H9 (cell line): ENCODE measurements at regions not wholly inside any gene's neighbourhood (a gene's known extent, or its start where the extent isn't known, plus 50 kb on each side); places are given as distances from the start of the nearest gene placed in this dataset.

ENCODE experiments used
- DNase-seq: peaks from one replicate; pipeline ENCODE4 v3.0.0-alpha.2; 2017
- H2AFZ ChIP-seq: one replicate; pipeline ENCODE4 v1.6.1; 2013; ENCODE audit warnings: mild to moderate bottlenecking, low read length, control low read depth, moderate library complexity
- H2AK5ac ChIP-seq: 2 replicates; pipeline ENCODE4 v1.6.1; 2013; ENCODE audit warnings: low read length, control low read depth, mixed read lengths; ENCODE audit not compliant: insufficient read length
- H2BK120ac ChIP-seq: one replicate; pipeline ENCODE4 v1.6.1; 2013; ENCODE audit warnings: low read depth, mild to moderate bottlenecking, low read length, control low read depth, inconsistent platforms; ENCODE audit not compliant: poor library complexity, severe bottlenecking
- H2BK12ac ChIP-seq: 2 replicates; pipeline ENCODE4 v1.6.1; 2013; ENCODE audit warnings: low read length, control low read depth, mixed read lengths, low read depth; ENCODE audit not compliant: insufficient read length
- H2BK15ac ChIP-seq: 2 replicates; pipeline ENCODE4 v1.6.1; 2013; ENCODE audit warnings: low read depth, low read length, control low read depth
- H2BK20ac ChIP-seq: one replicate; pipeline ENCODE4 v1.6.1; 2013; ENCODE audit warnings: low read depth, mild to moderate bottlenecking, low read length, control low read depth, inconsistent platforms; ENCODE audit not compliant: poor library complexity, severe bottlenecking
- H2BK5ac ChIP-seq: 2 replicates; pipeline ENCODE4 v1.6.1; 2013; ENCODE audit warnings: low read length, control low read depth, mixed read lengths; ENCODE audit not compliant: insufficient read length
- H3K14ac ChIP-seq: 2 replicates; pipeline ENCODE4 v1.6.1; 2013; ENCODE audit warnings: low read length, control low read depth; ENCODE audit not compliant: insufficient read depth
- H3K18ac ChIP-seq: 2 replicates; pipeline ENCODE4 v1.6.1; 2013; ENCODE audit warnings: low read depth, mild to moderate bottlenecking, mixed read lengths, low read length, control low read depth; ENCODE audit not compliant: insufficient read length
- H3K23ac ChIP-seq: 2 replicates; pipeline ENCODE4 v1.6.1; 2013; ENCODE audit warnings: low read length, control low read depth, mixed read lengths, low read depth; ENCODE audit not compliant: insufficient read length
- H3K23me2 ChIP-seq: 2 replicates; pipeline ENCODE4 v1.6.1; 2013; ENCODE audit warnings: low read depth, mild to moderate bottlenecking, mixed read lengths, low read length, control low read depth; ENCODE audit not compliant: insufficient read length, poor library complexity, severe bottlenecking
- H3K27ac ChIP-seq: 2 replicates; pipeline ENCODE4 v1.5.1; 2013; ENCODE audit warnings: low read length, control low read depth, mixed read lengths, low read depth; ENCODE audit not compliant: insufficient read length
- H3K27me3 ChIP-seq: 2 replicates; pipeline ENCODE4 v1.6.1; 2013; ENCODE audit warnings: low read length, control low read depth, inconsistent platforms; ENCODE audit not compliant: insufficient read depth
- H3K4ac ChIP-seq: 2 replicates; pipeline ENCODE4 v1.6.1; 2013; ENCODE audit warnings: low read depth, mild to moderate bottlenecking, control low read depth, inconsistent platforms, low read length, moderate library complexity
- H3K4me1 ChIP-seq: 2 replicates; pipeline ENCODE4 v1.6.1; 2013; ENCODE audit warnings: low read length, control low read depth, inconsistent platforms; ENCODE audit not compliant: insufficient read depth
- H3K4me2 ChIP-seq: 2 replicates; pipeline ENCODE4 v1.6.1; 2013; ENCODE audit warnings: low read length, control low read depth, mixed read lengths; ENCODE audit not compliant: insufficient read length, insufficient read depth
- H3K56ac ChIP-seq: 2 replicates; pipeline ENCODE4 v1.6.1; 2013; ENCODE audit warnings: low read depth, mild to moderate bottlenecking, mixed read lengths, low read length, control low read depth; ENCODE audit not compliant: insufficient read length
- H3K79me1 ChIP-seq: 2 replicates; pipeline ENCODE4 v1.6.1; 2013; ENCODE audit warnings: low read depth, mild to moderate bottlenecking, moderate library complexity, low read length, control low read depth, inconsistent platforms; ENCODE audit not compliant: insufficient read depth, poor library complexity, severe bottlenecking
- H3K79me2 ChIP-seq: 2 replicates; pipeline ENCODE4 v1.6.1; 2013; ENCODE audit warnings: low read length, control low read depth, inconsistent platforms; ENCODE audit not compliant: insufficient read depth
- H3K9ac ChIP-seq: 2 replicates; pipeline ENCODE4 v1.6.1; 2013; ENCODE audit warnings: low read length, control low read depth, mixed read lengths; ENCODE audit not compliant: insufficient read length; ENCODE audit errors: extremely low read depth
- H3K9me3 ChIP-seq: one replicate; pipeline ENCODE4 v1.6.1; 2013; ENCODE audit warnings: low read depth, low read length, inconsistent platforms; ENCODE audit not compliant: control insufficient read depth
- H3T11ph ChIP-seq: one replicate; pipeline ENCODE4 v1.6.1; 2013; ENCODE audit warnings: mild to moderate bottlenecking, low read length, control low read depth, inconsistent platforms
- H4K20me1 ChIP-seq: one replicate; pipeline ENCODE4 v1.6.1; 2013; ENCODE audit not compliant: control insufficient read depth, insufficient read length, insufficient read depth
- H4K5ac ChIP-seq: 2 replicates; pipeline ENCODE4 v1.6.1; 2013; ENCODE audit warnings: low read depth, mild to moderate bottlenecking, mixed read lengths, low read length, control low read depth; ENCODE audit not compliant: insufficient read length
- H4K8ac ChIP-seq: replicated peaks from 2 replicates; pipeline ENCODE4 v1.6.1; 2013; ENCODE audit warnings: low read length, control low read depth, mixed read lengths, low read depth; ENCODE audit not compliant: insufficient read length
- H4K91ac ChIP-seq: 2 replicates; pipeline ENCODE4 v1.6.1; 2013; ENCODE audit warnings: low read depth, mild to moderate bottlenecking, moderate library complexity, mixed read lengths, low read length, control low read depth; ENCODE audit not compliant: insufficient read length
- H3K27ac Mint-ChIP-seq, 3 experiments: 2 replicates in 2 of 3; 3 replicates in 1 of 3; pipeline ENCODE4 v1.8.0; 2020 to 2021; ENCODE audit warnings: mixed read lengths in 3 of 3, mild to moderate bottlenecking in 1 of 3, moderate library complexity in 1 of 3
- H3K27me3 Mint-ChIP-seq: 2 replicates; pipeline ENCODE4 v1.8.0; 2021; ENCODE audit warnings: low read depth, mild to moderate bottlenecking, moderate library complexity, mixed read lengths
- H3K36me3 Mint-ChIP-seq, 3 experiments: 2 replicates in 2 of 3; 3 replicates in 1 of 3; pipeline ENCODE4 v1.8.0; 2020 to 2021; ENCODE audit warnings: low read depth in 3 of 3, mixed read lengths in 3 of 3; ENCODE audit not compliant: insufficient read depth in 1 of 3
- H3K4me1 Mint-ChIP-seq, 2 experiments: 2 replicates each; pipeline ENCODE4 v1.8.0; 2020; ENCODE audit warnings: mixed read lengths in 2 of 2
- H3K4me3 Mint-ChIP-seq, 2 experiments: 2 replicates in 1 of 2; 3 replicates in 1 of 2; pipeline ENCODE4 v1.8.0; 2020 to 2021; ENCODE audit warnings: mild to moderate bottlenecking in 2 of 2, mixed read lengths in 2 of 2, moderate library complexity in 1 of 2
- H3K9me3 Mint-ChIP-seq, 2 experiments: 2 replicates in 1 of 2; 3 replicates in 1 of 2; pipeline ENCODE4 v1.8.0; 2020; ENCODE audit warnings: mild to moderate bottlenecking in 2 of 2, mixed read lengths in 2 of 2, moderate library complexity in 1 of 2
- CTCF ChIP-seq: fragments of 200-600 bp; sonication (generic); conservative IDR thresholded peaks from 3 replicates; pipeline ENCODE4 v1.8.0; 2021; ENCODE audit warnings: antibody characterized with exemption, mild to moderate bottlenecking
- WGBS: extraction: QIAGEN DNeasy Blood & Tissue Kit; methylation state at CpG from one replicate; pipeline ENCODE4 v1.1.7; 2013; ENCODE audit warnings: missing lambda C conversion rate, low lambda C conversion rate, mixed read lengths; ENCODE audit not compliant: insufficient read length; ENCODE audit errors: extremely low coverage; 5-methylcytosine and 5-hydroxymethylcytosine counted together

GRCh38 chr7:85688712-85689111 lies 501.9 kb upstream of the SEMA3D start:
- Histone ChIP-seq H3K4me2 (no peak overlapping the region), H3K56ac (no peak overlapping the region), H3K9ac (no peak overlapping the region), H3T11ph (no peak overlapping the region), H3K4ac (no peak overlapping the region), H3K23me2 (no peaks in the 10 kb centered on the region), H4K8ac (no peak overlapping the region), H4K20me1 (no peaks in the 10 kb centered on the region), H2BK15ac (no peak overlapping the region), H3K4me1 (no peaks in the 10 kb centered on the region), H3K79me1 (no peaks in the 10 kb centered on the region), H2AFZ (no peak overlapping the region), H2AK5ac (no peak overlapping the region), H3K9me3 (peaks cover 6% of the 10 kb centered on the region), H3K79me2 (no peaks in the 10 kb centered on the region), H4K5ac (no peak overlapping the region), H4K91ac (no peak overlapping the region), H2BK120ac (no peak overlapping the region), H2BK12ac (no peak overlapping the region), H2BK20ac (no peak overlapping the region), H2BK5ac (no peak overlapping the region), H3K18ac (no peak overlapping the region), H3K23ac (no peak overlapping the region), H3K27me3 (no peaks in the 10 kb centered on the region), H3K14ac (no peak overlapping the region), H3K27ac (no peak overlapping the region)
- H3K4me3 Mint-ChIP-seq, result no peak overlapping the region
- no peak for DNase-seq
- peaks cover 25 to 42% (median 26%) of the 10 kb centered on the region in 3 experiments for H3K36me3 Mint-ChIP-seq
- peaks cover 3 to 8% of the 10 kb centered on the region in 2 experiments; a peak in 3 of 4 replicates for H3K4me1 Mint-ChIP-seq
- WGBS, result no CpG with 5 or more reads among the region's 2 CpGs
- no peak for TF ChIP-seq CTCF
- H3K9me3 Mint-ChIP-seq, result peaks cover 31 to 33% of the 10 kb centered on the region in 2 experiments
- H3K27ac Mint-ChIP-seq, result no peak overlapping the region
- H3K27me3 Mint-ChIP-seq, result no peaks in the 10 kb centered on the region
